GM20000 (cell line): ENCODE measurements at regions not wholly inside any gene's neighbourhood (a gene's known extent, or its start where the extent isn't known, plus 50 kb on each side); places are given as distances from the start of the nearest gene placed in this dataset.
"Not testable (repeated sequence)": the region's sequence is repeated elsewhere in the genome, so short reads cannot be mapped to it uniquely, and the experiment has no call there.

Source experiments
- DNase-seq: peaks from one replicate; pipeline ENCODE4 v3.0.0; 2012; ENCODE audit warnings: low spot score
- TF ChIP-seq, protein P1 (sequence below): IDR thresholded peaks from 2 replicates; pipeline ENCODE4 v1.5.1; 2012; ENCODE audit warnings: mild to moderate bottlenecking, control low read depth; ENCODE audit errors: extremely low read depth, missing control alignments

DNA sequence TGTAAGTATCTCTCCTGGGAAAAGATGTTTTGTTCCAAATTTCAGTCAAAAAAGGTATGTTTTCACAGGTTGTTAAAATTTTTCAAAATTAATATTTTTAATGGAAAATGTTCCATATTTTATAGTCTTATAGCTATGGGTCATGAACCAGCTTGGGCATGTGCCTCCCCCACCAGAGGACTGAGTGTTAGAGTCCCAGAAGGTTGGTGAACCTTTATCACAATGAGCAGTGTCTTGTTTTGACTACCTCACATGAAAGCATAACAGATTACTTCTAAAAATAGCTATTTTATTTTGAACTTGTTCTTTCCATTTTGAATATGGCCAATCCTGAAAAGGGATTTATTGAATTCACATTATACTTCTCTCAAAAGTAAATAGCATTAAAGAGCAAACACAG lies 112.5 kb upstream of the TSC22D1 start:
- no peak for DNase-seq
- TF ChIP-seq, protein P1, sequence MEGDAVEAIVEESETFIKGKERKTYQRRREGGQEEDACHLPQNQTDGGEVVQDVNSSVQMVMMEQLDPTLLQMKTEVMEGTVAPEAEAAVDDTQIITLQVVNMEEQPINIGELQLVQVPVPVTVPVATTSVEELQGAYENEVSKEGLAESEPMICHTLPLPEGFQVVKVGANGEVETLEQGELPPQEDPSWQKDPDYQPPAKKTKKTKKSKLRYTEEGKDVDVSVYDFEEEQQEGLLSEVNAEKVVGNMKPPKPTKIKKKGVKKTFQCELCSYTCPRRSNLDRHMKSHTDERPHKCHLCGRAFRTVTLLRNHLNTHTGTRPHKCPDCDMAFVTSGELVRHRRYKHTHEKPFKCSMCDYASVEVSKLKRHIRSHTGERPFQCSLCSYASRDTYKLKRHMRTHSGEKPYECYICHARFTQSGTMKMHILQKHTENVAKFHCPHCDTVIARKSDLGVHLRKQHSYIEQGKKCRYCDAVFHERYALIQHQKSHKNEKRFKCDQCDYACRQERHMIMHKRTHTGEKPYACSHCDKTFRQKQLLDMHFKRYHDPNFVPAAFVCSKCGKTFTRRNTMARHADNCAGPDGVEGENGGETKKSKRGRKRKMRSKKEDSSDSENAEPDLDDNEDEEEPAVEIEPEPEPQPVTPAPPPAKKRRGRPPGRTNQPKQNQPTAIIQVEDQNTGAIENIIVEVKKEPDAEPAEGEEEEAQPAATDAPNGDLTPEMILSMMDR: no peak

DNA sequence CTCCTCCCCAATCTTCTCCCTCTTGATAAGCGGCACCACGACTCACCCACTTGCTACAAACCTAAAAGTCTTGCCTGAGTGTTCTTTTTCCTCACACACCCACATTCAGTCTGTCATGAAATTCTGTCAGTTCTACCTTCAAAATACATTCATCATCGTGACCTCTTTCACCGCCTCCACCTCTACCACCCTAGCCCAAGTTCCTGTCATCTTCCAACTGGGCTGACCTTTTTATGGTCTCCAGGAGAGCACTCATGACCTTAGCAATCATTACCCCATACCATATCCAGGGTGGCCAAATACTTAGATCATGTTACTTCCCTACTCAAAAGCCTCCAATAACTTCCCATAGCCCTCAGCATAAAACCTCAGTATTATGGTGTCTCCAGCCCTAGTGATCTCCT lies 110.4 kb upstream of the TSC22D1 start:
- TF ChIP-seq, protein P1: no peak

DNA sequence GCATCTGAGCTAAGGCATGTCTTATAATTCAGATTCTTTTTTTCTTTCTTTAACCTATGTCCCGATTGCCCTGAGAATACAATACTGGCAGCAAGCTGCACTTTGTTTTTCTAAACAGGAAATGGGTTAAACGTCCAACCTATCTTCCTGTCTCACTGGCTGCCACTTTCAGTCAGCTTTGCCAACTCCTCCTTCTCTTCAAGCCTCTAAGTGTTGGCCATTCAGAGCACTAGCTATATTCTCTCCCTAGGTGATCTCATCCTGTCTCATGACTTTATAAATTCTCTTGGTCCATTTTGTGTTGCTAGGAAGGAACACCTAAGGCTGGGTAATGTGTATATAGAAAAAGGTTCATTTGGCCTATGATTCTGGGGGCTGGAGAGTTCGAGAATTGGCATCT lies 109.5 kb upstream of the TSC22D1 start:
- no peak for DNase-seq
- TF ChIP-seq, protein P1: no peak

More for the DNA sequence above, 110.4 kb upstream of the TSC22D1 start:
- DNase-seq: no peak

DNA sequence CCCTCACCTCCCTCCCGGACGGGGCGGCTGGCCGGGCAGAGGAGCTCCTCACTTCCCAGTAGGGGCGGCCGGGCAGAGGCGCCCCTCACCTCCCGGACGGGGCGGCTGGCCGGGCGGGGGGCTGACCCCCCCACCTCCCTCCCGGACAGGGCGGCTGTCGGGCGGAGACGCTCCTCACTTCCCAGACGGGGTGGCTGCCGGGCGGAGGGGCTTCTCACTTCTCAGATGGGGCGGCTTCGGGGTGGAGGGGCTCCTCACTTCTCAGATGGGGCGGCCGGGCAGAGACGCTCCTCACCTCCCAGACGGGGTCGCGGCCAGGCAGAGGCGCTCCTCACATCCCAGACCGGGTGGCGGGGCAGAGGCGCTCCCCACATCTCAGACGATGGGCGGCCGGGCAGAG lies 106.3 kb upstream of the TSC22D1 start:
- not testable (repeated sequence) for DNase-seq

DNA sequence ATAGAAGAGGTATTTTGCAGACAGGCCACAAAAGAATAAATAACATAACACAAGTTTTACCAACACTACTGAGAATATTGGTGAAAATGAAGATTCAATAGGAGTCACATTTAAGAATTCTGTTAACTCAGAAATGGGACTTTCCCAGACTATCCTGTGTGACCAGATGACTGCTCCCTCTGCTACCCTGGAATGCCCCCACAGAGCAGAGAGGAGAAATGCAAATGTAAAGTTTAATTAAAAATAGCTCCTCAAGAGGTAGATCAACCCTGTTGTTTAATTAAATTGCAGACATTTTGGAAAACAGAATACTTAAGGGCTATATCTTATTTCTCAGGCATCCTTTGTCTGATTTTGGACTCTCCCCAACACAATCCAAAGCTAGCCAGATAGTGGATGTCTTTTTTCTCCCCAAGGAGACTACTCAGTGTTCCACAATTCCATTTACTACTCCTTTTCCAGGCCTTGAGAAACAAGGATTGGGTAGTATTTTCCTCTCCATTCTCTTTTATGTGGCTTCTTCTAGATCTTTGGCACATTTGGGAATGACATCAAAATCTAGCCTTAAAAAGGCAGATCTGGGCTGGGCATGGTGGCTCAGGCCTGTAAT lies 104.7 kb upstream of the TSC22D1 start:
- TF ChIP-seq, protein P1: no peak
- DNase-seq: peak; percentile 56

DNA sequence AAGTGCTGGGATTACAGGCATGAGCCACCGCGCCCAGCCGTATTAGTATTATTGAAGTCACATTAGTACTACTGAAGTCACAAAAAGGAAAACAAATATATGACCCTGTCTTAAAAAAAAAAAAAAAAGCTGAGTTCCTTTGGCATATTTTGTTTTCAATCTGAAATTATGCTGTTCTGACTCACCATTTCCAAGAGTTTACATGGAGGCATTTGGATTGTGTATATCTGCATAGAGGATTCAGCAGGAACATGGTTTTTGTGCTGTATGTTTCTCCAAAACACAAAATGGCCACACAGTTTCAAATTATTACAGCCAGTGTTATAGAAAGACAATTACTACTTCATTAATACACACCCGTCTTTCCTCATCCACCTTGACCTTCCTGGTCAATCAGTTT lies 103.5 kb upstream of the TSC22D1 start:
- no peak for DNase-seq
- TF ChIP-seq, protein P1: no peak

DNA sequence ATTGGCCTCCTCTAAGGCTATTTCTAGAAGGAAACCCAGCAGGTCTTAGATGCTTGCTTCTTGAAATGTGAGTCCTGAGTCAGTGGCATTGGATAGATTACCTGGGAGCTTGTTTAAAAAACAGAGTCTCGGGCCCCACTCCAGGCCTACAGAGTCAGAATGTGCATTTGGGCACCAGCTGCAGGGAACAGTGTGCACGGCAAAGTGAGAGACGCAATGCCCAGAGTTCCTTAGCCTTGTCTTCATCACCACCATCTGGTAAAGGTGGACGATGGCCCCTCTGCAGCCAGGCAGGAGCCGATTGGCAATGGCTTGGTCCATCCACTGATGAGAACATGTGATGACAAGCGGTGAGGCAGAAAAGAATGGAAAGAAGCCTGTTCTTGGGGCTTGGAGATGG lies 102.1 kb upstream of the TSC22D1 start:
- DNase-seq: no peak
- TF ChIP-seq, protein P1: no peak

DNA sequence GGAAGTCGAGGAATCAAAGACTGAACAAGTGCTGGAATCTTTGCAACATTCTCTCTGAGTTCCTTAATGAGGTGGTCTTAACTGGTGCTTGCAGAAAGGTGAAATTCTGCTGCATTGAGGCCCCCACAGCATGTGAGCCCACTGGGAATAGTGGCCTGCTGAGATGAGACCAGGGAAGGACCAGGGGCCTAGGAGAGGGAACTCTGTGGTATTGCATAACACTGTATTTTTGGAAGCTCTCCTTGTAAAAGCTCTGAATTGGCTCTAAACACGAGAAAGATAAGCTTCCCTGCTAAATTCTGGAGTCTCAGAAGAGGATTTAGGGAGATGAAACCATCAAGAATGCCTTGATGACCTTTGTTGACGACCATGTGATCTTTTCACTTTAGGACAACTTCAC lies 100.4 kb upstream of the TSC22D1 start:
- DNase-seq: no peak
- TF ChIP-seq, protein P1: no peak
